Head of caudate nucleus (tissue), 42 donors: ENCODE measurements at regions not wholly inside any gene's neighbourhood (a gene's known extent, or its start where the extent isn't known, plus 50 kb on each side); places are given as distances from the start of the nearest gene placed in this dataset.

Source experiments
- DNase-seq, 42 donors: peaks; one replicate each; pipeline versions ENCODE4 v3.0.0 to v3.0.0-alpha.2; 2020 to 2021; ENCODE audit warnings: mixed read lengths in 7 of 42
- intact Hi-C: fragments of 100-400 bp; cut with DNase I; formaldehyde crosslinking; loops from one replicate; pipeline ENCODE4 v1.15.0; 2022

DNA sequence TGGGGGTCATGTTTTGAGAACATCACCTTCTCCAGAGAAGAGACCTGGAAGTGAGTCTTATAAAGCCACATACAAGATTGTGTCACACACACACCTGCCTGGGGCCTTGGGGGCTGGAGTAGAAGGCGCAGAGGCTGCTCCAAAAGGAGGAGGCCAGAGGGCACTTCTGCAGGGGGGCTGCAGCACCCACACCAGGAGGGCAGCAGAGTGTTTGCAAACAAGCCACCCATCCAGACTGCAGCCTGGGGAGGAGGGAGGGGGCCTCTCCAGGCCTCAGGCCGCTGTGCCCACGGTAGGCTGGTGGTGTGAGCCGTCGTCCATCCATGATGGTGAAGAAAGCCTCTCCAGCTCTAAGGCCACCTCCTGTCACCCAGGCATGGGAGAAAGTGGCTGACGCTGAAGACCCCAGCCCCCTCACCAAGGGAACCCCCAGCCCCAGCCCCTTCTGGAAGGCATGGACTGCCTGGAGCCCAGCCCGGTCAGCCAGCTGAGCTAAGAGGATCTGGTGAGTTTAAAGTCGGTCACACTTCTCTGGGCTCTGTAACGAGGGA, 77.5 kb downstream of the FOXL3 start:
- DNase-seq = peak in 2 of 42 donors; percentile 3 to 22
- intact Hi-C loops = no loop called here

DNA sequence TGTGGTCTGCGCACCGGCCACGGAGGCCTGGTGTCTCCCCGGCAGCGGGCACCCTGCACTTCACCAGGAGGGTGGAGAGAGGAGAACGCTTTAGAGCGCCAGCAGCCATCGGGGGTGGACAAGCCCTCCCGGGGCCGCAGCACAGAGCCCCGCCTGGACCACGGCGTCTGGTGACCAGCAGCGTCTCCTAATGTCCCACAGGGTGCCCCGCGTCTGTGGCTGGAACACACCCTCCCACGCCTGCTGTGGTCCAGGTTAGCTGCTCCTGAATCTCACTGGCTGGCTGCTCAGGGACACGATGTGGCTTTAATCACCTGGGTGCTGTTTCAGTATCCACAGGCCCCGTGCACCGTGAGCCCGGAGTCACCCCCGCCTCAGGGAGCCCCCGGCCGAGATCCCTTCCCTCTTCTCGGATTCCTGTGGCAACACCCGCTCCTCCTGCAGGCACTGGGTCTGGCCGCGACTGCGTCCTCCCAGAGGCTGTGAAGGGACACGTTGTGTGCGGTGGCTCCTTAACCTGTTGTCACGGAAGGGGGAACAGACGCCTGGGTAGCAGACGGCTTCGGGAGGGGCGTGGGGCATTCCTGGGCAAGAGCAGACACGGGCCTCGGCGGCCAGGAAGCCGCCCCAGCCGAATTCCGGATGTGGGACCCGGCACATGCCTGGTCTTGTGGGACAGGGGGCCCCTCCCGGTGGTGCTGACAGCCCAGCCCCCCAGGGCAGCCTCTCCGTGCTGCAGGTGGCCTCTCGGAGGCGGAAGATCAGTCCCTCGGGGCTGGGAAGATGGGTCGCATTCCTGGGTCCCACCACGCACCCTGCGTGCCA, 78.9 kb downstream of the FOXL3 start:
- intact Hi-C loops = no loop called here
- peak in 2 of 42 donors; percentile 2 to 26 for DNase-seq

DNA sequence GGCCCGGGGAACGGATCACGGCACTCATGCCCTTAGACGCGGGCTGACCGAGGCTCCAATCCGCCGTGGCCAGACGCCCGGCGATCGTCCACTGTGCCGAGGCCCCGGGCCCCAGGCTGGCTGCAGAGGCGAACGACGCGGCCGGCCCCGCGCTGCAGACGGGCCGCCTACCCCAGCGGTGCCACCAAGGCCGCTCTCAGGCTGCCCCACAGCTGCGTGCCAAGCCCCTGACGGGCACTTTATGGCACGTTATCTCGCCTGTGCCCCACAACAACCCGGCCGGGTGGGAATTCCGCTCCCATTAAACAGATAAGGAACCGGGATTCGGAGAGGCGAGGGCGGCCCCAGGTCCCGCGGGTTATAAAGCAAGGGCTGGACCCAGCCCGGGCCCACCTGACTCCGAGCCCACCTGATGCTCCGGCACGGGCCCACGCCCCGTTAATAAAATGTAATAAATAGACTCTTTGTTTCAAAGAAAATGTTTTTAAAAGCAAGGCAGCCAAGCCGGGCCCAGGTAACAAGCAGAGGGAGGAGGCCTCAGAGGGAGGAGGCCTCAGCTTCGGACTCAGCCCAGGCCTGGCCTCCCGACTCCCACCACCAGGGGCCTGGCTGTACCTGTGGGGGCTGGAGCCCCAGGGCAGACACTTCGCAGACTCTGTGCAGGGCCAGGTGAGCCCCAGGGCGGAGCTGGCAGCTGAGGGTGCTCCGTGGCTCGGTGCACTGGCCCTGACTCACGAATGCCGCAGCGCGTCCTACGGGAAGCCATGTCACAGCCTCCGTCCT, 79.7 kb downstream of the FOXL3 start:
- DNase-seq = peak in 1 of 42 donors; percentile 1
- intact Hi-C loops = no loop called here

DNA sequence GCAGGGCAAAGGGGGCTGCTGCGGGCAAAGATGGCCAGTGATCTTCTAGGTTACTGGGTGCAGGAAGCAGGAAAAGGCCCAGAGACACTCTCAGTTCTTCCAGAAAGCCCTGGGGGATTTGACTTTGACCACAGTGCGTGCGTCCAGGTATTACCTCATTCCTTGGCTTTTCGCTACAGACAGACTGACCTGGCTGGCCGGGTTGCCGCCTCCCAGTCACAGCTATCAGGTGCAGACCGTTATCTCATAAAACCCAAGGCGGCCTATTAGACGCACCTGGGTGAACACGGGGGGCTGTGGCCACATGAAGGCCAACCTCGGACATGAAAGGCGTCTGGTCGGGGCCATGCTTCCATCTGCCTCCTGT, 80.3 kb downstream of the FOXL3 start:
- intact Hi-C loops = no loop called here
- DNase-seq = no peak

DNA sequence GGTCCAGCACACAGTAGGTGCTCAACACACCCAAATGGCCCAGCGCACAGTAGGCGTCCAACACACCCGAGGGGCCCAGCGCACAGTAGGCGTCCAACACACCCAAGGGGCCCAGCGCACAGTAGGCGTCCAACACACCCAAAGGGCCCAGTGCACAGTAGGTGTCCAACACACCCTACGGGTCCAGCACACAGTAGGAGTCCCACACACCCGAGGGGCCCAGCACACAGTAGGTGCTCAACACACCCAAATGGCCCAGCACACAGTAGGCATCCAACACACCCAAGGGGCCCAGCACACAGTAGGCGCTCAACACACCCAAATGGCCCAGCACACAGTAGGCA, 80.8 kb downstream of the FOXL3 start:
- intact Hi-C loops = no loop called here
- DNase-seq = peak in 1 of 42 donors; percentile 1

DNA sequence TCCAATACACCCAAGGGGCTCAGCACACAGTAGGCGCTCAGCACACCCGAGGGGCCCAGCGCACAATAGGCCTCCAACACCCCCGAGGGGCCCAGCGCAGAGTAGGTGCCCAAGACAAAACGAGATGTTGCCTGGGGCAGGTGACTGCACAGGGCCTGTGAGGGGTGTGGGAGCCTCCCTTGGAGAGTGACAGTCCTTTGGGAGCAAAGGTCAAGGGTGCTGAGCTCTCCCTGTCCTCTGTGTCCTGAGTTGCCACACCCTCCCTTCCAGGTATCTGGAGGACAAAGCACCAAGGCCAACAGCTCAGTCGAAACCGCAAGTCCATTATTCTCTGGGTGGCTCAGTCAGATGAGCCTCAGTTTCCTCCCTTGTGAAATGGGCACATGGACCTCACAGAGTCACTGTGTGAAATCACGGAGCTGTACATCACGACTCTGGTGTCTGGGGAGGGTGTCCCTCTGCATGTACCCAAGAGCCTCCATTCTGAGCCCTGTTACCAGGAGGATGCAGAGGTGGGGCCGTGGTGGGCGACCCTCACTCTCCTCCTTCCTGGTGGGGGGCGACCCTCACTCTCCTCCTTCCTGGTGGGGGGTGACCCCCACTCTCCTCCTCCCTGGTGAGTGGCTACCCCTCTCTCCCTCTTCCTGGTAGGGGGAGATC, 81.3 kb downstream of the FOXL3 start:
- intact Hi-C loops = no loop called here
- DNase-seq = peak in 4 of 42 donors; percentile 1 to 27 (median 14)

DNA sequence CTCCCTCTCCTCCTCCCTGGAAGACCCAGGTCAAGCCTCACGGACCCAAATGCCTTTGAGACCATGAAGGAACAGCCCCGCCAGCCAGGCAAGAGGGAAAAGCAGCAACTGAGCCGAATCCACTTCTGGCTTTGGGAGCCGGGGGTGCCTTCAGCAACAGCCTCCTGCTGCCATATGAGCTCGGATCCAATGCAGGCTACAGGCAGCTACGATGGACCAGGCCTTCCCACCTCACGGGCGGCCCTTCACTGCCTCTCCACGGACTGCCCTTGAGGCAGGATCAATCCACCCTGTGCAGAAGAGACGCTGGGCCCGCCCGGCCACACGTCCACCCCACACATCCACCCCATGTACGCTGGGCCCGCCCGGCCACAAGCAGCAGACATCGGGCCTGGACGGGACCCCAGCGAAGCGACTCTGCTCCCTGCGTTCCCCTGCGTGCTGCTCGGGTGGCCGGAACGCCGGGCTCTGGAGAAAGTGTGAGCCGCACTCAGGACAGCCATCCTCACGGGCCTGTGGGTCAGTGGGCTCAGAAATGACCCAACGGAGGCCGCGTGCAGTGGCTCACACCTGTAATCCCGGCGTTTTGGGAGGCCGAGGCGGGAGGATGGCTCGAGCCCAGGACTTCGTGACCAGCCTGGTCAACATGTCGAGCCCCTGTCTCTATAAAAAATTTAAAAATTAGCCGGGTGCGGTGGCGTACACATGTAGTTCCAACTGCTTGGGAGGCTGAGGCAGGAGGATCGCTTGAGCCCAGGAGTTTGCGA, 82.0 kb downstream of the FOXL3 start:
- peak in 11 of 42 donors; percentile 2 to 40 (median 10) for DNase-seq
- intact Hi-C loops = no loop called here

DNA sequence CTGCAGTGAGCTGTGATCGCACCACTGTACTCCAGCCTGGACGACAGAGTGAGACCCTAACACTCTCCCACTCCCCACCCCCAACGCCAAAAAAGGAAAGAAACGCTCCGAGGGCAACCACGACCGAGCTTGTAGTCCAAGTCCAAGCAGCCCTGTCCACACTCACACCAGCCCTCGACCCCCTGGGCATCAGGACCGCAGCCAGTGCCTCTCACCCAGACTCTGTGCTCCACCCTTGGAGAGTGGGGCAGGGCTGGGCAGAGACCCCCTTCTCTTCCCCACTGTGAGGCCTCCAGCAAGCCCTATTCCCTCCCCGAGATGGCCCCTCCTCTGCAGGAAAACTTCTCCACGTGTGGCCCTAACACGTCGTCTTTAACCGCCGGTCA, 82.6 kb downstream of the FOXL3 start:
- peak in 9 of 42 donors; percentile 0 to 35 (median 9) for DNase-seq

DNA sequence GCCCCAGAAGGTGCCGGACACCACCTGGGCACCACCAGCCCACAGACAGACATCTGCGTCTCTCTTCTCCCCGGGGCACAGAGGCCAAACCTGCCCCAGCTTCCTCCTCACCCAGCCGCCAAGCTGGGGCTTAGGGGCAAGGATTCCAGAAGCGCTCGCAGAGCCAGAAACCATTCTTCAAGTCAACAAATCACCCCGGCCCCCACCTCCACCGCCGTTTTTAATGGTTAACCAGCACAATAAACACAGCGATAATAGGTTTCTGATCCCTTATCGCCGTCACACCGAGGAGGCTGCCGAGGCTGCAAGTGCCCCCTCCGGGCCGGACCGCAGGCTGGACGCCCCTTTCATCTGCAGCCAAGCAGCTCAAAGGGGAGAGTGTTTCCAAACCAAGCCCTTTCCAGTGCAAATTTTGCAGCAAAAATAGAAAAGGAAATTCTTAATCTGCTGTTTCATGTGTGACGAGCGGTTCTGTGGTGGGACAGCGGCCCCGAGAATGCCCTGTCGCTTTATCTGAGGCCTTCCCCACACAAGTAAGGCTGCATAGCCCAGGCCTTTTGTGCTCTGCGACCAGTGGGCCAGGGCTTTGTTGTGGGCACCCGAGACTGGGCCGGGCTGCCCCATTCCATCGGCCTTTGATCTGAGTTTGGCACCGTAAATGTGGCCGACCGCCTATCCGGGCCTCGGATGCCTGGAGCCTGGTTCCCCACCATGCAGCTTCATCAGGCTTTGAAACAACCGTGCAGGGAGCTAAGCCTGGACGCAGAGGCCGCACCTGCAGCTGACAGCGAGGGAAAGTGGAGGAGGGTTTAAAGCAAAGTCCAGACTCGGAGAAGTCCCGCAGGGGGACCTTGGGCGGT, 83.2 kb downstream of the FOXL3 start:
- DNase-seq = peak in 11 of 42 donors; percentile 5 to 40 (median 21)
- intact Hi-C loops = no loop called here

More for the DNA sequence above, 82.6 kb downstream of the FOXL3 start:
- intact Hi-C loops = no loop called here

DNA sequence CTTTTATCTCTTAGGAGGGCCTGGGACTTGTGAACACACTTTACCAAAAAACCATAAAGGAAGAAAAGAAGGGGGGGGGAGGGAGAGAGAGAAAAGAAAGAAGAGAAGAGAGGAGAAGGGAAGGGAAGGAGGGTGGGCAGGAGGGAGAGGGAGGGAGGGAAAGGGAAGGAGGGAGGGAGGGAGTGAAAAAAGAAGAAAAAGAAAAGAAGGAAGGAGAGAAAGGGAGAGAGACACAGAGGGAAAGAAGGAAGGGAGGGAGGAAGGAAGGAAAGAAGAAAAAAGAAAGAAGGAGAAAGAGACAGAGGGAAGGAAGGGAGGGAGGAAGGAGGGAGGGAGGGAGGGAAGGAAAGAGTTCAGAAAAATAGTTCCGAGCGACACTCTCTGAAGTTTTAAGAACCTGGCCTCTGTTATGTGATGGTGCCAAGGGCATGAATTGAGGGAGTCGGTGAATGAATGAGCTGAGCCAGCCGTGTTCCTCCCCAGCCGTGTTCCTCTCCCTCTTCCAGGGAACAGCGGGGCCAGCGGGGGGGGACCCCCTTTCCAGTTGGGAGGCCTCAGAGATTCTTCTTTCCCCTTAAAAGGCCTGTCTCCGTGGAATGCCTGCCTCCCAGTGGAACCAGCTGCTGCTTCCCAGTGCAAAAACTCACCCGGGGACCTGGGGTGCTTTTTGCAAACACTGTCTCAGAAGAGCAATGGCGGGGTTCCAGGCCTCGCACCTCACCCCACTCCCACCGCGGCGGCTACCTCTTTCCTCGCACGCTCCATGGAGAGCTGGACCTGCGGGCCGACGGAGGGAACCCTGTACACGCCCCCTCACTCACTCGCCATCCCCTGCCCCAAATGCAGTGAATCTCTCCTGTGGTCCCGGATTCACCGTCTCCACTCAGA, 84.1 kb downstream of the FOXL3 start:
- intact Hi-C loops = no loop called here
- peak in 14 of 42 donors; percentile 5 to 45 (median 13) for DNase-seq

DNA sequence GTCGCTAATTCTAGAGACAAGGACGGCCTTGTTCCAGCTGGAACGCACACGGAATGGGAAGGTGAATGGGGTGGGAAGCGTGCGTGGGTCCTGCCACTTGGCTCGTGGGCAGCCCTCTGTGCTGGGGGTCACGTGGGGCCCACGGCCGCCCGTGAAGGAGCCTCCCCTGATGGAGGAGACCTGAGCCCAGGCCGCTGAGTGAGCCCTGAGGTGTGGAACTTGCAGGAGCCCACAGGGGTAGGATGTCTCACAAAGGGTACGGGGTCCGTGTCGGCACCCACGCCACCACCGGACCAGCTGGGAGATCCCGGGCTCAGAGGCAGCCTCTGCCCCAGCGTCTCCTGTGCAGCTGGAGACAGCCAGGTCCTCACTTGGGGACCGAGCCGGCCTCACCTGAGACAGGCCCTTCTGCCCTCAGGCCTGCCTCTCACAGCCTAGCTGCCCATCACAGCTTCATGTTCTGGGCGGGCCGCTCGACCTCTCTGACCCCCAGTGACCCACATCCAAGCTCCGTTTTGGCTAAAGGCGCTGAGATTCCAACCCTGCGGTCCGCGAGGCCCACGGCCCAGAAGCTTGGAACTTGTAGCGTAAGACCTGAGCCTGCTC, 84.8 kb downstream of the FOXL3 start:
- DNase-seq = peak in 15 of 42 donors; percentile 0 to 30 (median 8)
- intact Hi-C loops = no loop called here

DNA sequence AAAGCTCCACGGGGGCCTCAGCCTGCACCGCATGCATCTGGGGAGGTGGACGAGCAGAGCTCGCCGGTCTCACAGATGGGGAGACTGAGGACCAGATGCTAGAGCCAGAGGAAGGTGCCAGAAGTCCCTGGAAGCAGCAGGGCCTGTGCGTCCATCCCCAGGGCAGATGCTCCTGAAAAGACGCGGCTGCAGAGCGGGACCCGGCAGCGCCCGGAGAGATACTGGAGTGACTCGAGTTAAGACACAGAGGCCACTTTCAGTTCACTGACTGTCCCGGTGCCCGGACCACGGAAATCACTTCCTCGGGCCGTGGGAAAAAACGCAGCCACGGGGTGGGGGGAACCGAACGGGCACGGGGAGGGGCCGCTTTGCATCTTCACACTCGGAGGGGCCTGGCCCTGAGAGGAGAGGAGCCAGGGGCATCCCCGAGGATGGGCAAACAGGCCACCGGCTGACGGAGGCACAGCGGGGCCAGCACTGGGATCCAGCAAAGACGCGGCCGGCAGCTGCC, 85.4 kb downstream of the FOXL3 start:
- DNase-seq = peak in 15 of 42 donors; percentile 2 to 38 (median 12)
- intact Hi-C loops = no loop called here

DNA sequence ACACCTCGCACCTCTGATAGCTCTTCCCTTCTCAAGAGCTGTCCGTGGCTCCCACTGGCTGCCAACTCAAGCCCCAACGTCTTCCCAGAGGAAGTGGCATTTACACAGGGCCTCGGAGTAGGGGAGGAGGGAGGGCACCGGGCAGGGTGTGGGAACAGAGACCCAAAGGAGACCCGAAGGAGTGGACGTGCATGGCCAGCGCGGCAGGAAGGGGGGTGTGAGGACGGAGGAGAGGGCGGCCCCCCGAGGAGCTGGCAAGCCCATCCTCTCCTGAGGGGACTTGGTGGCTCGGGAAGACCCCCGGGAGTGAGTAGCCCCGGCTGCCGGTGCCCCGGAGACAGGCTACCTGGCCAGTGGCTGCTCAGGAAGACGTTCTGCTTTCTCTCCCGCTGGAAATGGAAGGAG, 85.9 kb downstream of the FOXL3 start:
- DNase-seq = peak in 14 of 42 donors; percentile 0 to 28 (median 6)

DNA sequence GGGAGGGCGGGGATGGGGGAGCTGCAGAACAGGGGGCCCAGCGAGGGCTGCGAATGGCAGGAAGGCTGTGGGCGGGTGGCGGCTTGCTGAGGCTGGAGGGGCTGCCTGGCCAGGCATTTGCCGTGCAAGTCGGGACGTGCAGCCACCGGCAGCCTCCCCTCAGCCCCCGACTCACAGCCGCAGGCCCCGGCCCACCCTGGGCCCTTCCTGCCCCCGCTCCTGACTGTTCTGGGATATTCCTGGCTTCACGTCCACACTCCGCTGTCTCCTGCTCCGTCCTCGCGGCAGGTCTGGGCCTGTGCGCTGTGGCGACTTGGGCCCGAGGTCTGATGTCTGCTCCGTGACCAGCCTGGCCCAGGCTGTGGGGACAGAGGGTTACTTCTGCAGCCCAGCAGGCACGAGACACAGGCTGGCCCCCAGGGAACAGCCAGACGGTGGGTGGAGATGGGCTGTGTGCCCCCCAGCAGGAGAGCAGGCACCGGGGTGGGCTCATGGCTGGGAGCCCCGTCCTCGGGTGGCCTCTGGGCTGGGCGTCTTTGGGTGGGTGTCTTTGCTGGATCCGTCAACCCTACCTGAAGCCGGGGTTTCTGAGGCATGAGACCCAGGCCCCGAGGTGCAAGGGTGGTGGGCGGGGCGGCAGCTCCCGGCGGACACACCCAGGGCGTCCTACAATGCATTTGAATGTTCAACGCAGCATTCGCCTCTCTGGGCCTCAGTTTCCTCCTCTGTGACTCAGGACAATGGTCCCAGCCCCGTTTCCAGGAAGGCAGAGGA, 86.5 kb downstream of the FOXL3 start:
- DNase-seq = peak in 16 of 42 donors; percentile 3 to 28 (median 11)
- intact Hi-C loops = no loop called here

More for the DNA sequence above, 85.9 kb downstream of the FOXL3 start:
- intact Hi-C loops = no loop called here
